Endodermal cell (in vitro differentiated cells): ENCODE measurements at regions not wholly inside any gene's neighbourhood (a gene's known extent, or its start where the extent isn't known, plus 50 kb on each side); places are given as distances from the start of the nearest gene placed in this dataset.

Experiments
- DNase-seq: peaks from one replicate; pipeline ENCODE4 v3.0.0-alpha.2; 2017
- H3K27ac ChIP-seq: 2 replicates; pipeline ENCODE4 v1.5.1; 2013; ENCODE audit warnings: mild to moderate bottlenecking, low read depth, low read length, moderate library complexity
- H3K27me3 ChIP-seq: 2 replicates; pipeline ENCODE4 v1.6.1; 2013; ENCODE audit warnings: mild to moderate bottlenecking, low read length, moderate library complexity; ENCODE audit not compliant: insufficient read depth, control insufficient read depth, poor library complexity, severe bottlenecking
- H3K36me3 ChIP-seq: 2 replicates; pipeline ENCODE4 v1.7.0; 2013; ENCODE audit warnings: mild to moderate bottlenecking, low read length, moderate library complexity; ENCODE audit not compliant: control insufficient read depth, insufficient read depth
- H3K4me1 ChIP-seq: one replicate; pipeline ENCODE4 v1.7.0; 2013; ENCODE audit warnings: low read length; ENCODE audit not compliant: control insufficient read depth, insufficient read depth
- H3K4me3 ChIP-seq: 2 replicates; pipeline ENCODE4 v1.5.1; 2013; ENCODE audit warnings: mild to moderate bottlenecking, low read length, moderate library complexity
- H3K9ac ChIP-seq: 2 replicates; pipeline ENCODE4 v1.6.1; 2013; ENCODE audit warnings: mild to moderate bottlenecking, low read length, moderate library complexity; ENCODE audit not compliant: poor library complexity, severe bottlenecking; ENCODE audit errors: extremely low read depth
- H3K9me3 ChIP-seq: 2 replicates; pipeline ENCODE4 v1.6.1; 2013; ENCODE audit warnings: mild to moderate bottlenecking, low read length, moderate library complexity; ENCODE audit not compliant: control insufficient read depth
- H3K27ac Mint-ChIP-seq: 2 replicates; pipeline ENCODE4 v1.8.0; 2020; ENCODE audit warnings: mixed read lengths
- H3K27me3 Mint-ChIP-seq: 2 replicates; pipeline ENCODE4 v1.8.0; 2021; ENCODE audit warnings: mild to moderate bottlenecking, mixed read lengths; ENCODE audit not compliant: insufficient read depth
- H3K36me3 Mint-ChIP-seq: 2 replicates; pipeline ENCODE4 v1.8.0; 2020; ENCODE audit warnings: low read depth, mixed read lengths
- H3K4me1 Mint-ChIP-seq: 2 replicates; pipeline ENCODE4 v1.8.0; 2020; ENCODE audit warnings: mixed read lengths
- H3K4me3 Mint-ChIP-seq: 2 replicates; pipeline ENCODE4 v1.8.0; 2020; ENCODE audit warnings: mild to moderate bottlenecking, moderate library complexity, mixed read lengths
- H3K9me3 Mint-ChIP-seq: 2 replicates; pipeline ENCODE4 v1.8.0; 2020; ENCODE audit warnings: mild to moderate bottlenecking, mixed read lengths
- WGBS, 2 experiments: methylation state at CpG; one replicate each; pipeline versions ENCODE4 v1.1.5 to v1.1.7; 2013; ENCODE audit warnings: missing lambda C conversion rate in 2 of 2, mixed read lengths in 1 of 2; ENCODE audit not compliant: insufficient coverage in 1 of 2, insufficient read length in 1 of 2; 5-methylcytosine and 5-hydroxymethylcytosine counted together
- TF ChIP-seq, protein P1 (sequence below): fragments of 200-600 bp; sonication (generic); conservative IDR thresholded peaks from 2 replicates; pipeline ENCODE4 v1.5.0; 2021; ENCODE audit warnings: antibody characterized with exemption, mild to moderate bottlenecking

DNA sequence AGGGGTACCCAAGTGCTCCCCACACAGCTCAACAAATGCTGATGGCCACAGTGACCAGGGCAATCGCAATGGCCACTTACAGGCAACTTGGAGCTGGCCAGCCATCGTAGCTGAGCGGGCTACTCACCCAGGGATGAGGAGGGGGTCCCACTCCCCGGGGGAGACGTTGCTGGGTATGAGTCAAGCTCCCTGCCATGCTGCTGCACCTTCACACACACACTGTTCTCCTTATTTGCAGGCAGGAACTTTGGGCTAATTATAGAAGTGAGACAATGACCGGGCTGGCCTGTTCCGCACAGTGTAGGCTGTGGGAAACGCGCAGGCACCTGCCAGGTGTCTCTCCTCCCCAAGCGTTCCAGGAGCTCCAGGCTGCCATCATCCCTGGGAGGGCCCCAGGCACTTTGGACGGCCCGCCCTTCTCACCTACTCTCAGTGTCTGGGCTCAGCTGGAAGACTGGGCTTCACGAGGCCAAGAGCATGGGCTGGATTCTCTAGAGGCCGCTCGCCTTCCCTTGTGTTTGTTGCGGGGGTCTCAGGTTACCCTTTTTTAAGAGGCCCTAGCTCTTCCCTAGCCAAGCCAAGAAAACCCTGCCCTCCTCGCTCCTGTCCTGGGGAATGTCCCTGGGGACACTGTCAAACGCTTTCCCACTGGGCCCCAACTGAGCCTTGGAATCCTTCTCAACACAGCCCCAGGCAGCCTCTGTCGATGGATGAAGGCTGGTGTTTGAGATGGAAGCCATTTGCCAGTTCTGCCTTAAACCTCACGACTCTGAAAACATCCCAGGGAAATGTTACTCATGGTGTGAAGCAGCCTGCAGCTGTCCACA lies 73.0 kb downstream of the RTL6 start:
- DNase-seq = peak; percentile 45
- H3K4me1 Mint-ChIP-seq = peaks cover 29% of the 10 kb centered on the region
- Histone ChIP-seq H3K27ac (no peak overlapping the region), H3K36me3 (no peaks in the 10 kb centered on the region), H3K4me3 (no peak overlapping the region), H3K9me3 (peaks cover 11% of the 10 kb centered on the region), H3K9ac (no peak overlapping the region), H3K4me1 (no peaks in the 10 kb centered on the region), H3K27me3 (no peaks in the 10 kb centered on the region)
- H3K27me3 Mint-ChIP-seq = no peaks in the 10 kb centered on the region
- WGBS, 2 experiments = 75 to 91% methylated on average over 11 to 20 of the region's 20 CpGs
- no peak overlapping the region for H3K4me3 Mint-ChIP-seq
- peaks cover 11% of the 10 kb centered on the region for H3K9me3 Mint-ChIP-seq
- H3K36me3 Mint-ChIP-seq = no peaks in the 10 kb centered on the region
- TF ChIP-seq, protein P1, sequence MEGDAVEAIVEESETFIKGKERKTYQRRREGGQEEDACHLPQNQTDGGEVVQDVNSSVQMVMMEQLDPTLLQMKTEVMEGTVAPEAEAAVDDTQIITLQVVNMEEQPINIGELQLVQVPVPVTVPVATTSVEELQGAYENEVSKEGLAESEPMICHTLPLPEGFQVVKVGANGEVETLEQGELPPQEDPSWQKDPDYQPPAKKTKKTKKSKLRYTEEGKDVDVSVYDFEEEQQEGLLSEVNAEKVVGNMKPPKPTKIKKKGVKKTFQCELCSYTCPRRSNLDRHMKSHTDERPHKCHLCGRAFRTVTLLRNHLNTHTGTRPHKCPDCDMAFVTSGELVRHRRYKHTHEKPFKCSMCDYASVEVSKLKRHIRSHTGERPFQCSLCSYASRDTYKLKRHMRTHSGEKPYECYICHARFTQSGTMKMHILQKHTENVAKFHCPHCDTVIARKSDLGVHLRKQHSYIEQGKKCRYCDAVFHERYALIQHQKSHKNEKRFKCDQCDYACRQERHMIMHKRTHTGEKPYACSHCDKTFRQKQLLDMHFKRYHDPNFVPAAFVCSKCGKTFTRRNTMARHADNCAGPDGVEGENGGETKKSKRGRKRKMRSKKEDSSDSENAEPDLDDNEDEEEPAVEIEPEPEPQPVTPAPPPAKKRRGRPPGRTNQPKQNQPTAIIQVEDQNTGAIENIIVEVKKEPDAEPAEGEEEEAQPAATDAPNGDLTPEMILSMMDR = no peak
- no peak overlapping the region for H3K27ac Mint-ChIP-seq

DNA sequence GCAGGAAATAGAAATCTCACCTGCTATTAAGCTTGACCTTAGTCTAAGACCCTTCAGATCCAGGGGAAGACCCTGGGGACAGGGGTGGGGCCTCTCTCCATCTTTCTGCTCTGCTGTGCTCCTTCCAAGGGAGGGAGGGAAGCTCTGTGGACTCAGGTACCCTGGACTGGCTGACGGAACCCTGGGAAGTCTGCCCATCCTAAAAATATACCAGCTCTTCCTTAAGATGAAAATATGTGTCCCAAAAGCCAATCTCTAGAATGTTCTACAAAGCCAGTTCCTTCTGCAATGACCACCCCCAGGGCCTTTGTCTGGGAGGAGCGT lies 73.7 kb downstream of the RTL6 start:
- H3K4me3 ChIP-seq = no peak overlapping the region
- Mint-ChIP-seq H3K27me3 (no peaks in the 10 kb centered on the region), H3K36me3 (no peaks in the 10 kb centered on the region), H3K4me3 (no peak overlapping the region), H3K9me3 (peaks cover 19% of the 10 kb centered on the region), H3K27ac (no peak overlapping the region), H3K4me1 (peaks cover 24% of the 10 kb centered on the region)
- H3K9me3 ChIP-seq = peaks cover 18% of the 10 kb centered on the region
- no peak overlapping the region for H3K9ac ChIP-seq
- TF ChIP-seq, protein P1 = no peak
- H3K4me1 ChIP-seq = no peaks in the 10 kb centered on the region
- no peaks in the 10 kb centered on the region for H3K27me3 ChIP-seq
- H3K36me3 ChIP-seq = no peaks in the 10 kb centered on the region
- H3K27ac ChIP-seq = no peak overlapping the region
- 100% methylated on average over 1 of the region's 2 CpGs for WGBS, 2 experiments
- peak; percentile 25 for DNase-seq

DNA sequence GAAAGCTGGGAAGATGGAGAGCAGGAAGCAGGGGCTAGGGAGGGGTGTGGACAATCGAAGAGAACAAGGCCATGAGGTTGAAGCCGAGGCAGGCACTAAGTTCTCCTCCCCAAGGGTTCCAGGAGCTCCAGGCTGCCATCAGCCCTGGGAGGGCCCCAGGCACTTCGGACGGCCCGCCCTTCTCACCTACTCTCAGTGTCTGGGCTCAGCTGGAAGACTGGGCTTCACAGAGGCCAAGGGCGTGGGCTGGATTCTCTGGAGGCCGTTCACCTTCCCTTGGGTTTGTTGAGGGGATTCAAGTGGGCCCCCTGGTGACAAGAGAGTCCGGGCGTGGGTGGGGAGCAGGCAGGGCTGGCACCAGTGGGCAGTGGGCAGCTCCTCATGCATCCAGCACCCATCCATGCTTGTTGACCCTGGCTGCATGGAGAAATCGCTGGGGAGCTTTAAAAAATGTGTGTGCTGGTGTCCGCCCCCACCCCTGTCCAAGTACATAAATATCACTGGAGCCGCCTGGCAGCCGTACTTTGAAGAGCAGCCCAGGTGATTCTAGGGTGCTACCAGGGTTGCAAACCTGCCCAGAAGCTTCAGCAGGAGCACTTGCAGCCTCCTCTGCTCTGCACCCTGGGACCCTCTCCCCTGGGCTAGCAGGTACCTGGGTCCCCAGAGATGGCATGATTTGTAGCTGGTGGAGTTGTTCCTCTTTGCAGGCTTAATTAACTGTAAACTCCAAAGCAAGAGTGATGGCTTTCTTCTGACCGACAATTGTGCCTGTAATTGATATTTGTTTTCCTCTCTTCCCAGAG lies 74.3 kb downstream of the RTL6 start:
- Mint-ChIP-seq H3K36me3 (no peaks in the 10 kb centered on the region), H3K27me3 (no peaks in the 10 kb centered on the region), H3K9me3 (peaks cover 19% of the 10 kb centered on the region), H3K4me1 (peaks cover 20% of the 10 kb centered on the region), H3K4me3 (no peak overlapping the region), H3K27ac (no peak overlapping the region)
- Histone ChIP-seq H3K9ac (no peak overlapping the region), H3K36me3 (no peaks in the 10 kb centered on the region), H3K4me3 (no peak overlapping the region), H3K27me3 (no peaks in the 10 kb centered on the region), H3K4me1 (no peaks in the 10 kb centered on the region), H3K27ac (no peak overlapping the region), H3K9me3 (peaks cover 23% of the 10 kb centered on the region)
- peak; percentile 42 for DNase-seq
- 92 to 93% methylated on average over 6 to 14 of the region's 14 CpGs for WGBS, 2 experiments
- TF ChIP-seq, protein P1 = no peak
